Hepatocyte (in vitro differentiated cells): ENCODE measurements at regions not wholly inside any gene's neighbourhood (a gene's known extent, or its start where the extent isn't known, plus 50 kb on each side); places are given as distances from the start of the nearest gene placed in this dataset.

Source experiments
- EZH2 ChIP-seq: fragments of 200-600 bp; sonication (generic); IDR thresholded peaks from 2 replicates; pipeline ENCODE4 v1.6.1; 2016; ENCODE audit warnings: antibody characterized with exemption, mild to moderate bottlenecking, borderline replicate concordance
- EZH2phosphoT487 ChIP-seq: fragments of 200-600 bp; sonication (generic); IDR thresholded peaks from one replicate; pipeline ENCODE4 v1.6.1; 2018; ENCODE audit warnings: antibody characterized with exemption, mild to moderate bottlenecking, low read depth, moderate library complexity; ENCODE audit not compliant: unreplicated experiment, severe bottlenecking
- TF ChIP-seq, protein P1 (sequence below): fragments of 200-600 bp; sonication (generic); IDR thresholded peaks from 2 replicates; pipeline ENCODE4 v1.5.1; 2016; ENCODE audit warnings: antibody characterized with exemption, mild to moderate bottlenecking; ENCODE audit not compliant: poor library complexity

DNA sequence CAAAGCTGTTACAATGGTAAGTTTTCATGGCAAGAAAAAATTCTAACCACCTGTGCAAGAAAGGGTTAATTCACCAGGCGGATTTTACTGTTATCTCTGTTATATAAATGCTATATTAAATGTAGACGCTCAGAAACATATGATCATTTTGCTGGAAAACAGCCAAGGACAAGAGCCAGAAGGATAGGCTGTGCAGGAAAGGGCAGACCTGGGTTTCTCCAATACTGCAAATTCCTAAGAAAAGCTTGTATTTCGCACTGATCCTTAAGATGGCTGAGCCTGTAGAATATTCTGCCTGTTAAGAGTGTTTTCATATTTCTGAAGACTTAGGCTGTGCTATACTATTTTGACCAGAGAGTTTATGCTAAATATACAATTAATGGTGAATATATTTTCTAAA, 564.1 kb upstream of the KCND2 start:
- TF ChIP-seq, protein P1, sequence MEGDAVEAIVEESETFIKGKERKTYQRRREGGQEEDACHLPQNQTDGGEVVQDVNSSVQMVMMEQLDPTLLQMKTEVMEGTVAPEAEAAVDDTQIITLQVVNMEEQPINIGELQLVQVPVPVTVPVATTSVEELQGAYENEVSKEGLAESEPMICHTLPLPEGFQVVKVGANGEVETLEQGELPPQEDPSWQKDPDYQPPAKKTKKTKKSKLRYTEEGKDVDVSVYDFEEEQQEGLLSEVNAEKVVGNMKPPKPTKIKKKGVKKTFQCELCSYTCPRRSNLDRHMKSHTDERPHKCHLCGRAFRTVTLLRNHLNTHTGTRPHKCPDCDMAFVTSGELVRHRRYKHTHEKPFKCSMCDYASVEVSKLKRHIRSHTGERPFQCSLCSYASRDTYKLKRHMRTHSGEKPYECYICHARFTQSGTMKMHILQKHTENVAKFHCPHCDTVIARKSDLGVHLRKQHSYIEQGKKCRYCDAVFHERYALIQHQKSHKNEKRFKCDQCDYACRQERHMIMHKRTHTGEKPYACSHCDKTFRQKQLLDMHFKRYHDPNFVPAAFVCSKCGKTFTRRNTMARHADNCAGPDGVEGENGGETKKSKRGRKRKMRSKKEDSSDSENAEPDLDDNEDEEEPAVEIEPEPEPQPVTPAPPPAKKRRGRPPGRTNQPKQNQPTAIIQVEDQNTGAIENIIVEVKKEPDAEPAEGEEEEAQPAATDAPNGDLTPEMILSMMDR: no peak
- TF ChIP-seq EZH2phosphoT487 (no peak), EZH2 (no peak)
